ENCODE measurements at regions not wholly inside any gene's neighbourhood (a gene's known extent, or its start where the extent isn't known, plus 50 kb on each side); places are given as distances from the start of the nearest gene placed in this dataset.
"Not testable (repeated sequence)": the region's sequence is repeated elsewhere in the genome, so short reads cannot be mapped to it uniquely, and the experiment has no call there.

GRCh38 chr1:104136621-104137020 is 386.9 kb downstream of the AMY1C start:
- no peak overlapping the region for H3K4me3 ChIP-seq (ENCODE audit: low read depth, low read length)

- H3K4me3 ChIP-seq (ENCODE audit: low read depth, low read length), result no peak overlapping the region
These were observed 407.0 kb downstream of the AMY1C start for GRCh38 chr1:104156738-104157137.

- H3K4me3 ChIP-seq (ENCODE audit: low read depth, low read length), result no peak overlapping the region
These were observed 414.3 kb downstream of the AMY1C start for GRCh38 chr1:104163912-104164476.

- H3K4me3 ChIP-seq (ENCODE audit: low read depth, low read length), result no peak overlapping the region
These were observed 422.6 kb downstream of the AMY1C start for GRCh38 chr1:104172243-104172681.

GRCh38 chr1:104182251-104182650 is 432.6 kb downstream of the AMY1C start:
- H3K4me3 ChIP-seq (ENCODE audit: low read depth, low read length), result no peak overlapping the region

- no peak overlapping the region for H3K4me3 ChIP-seq (ENCODE audit: low read depth, low read length)
These were observed 439.5 kb downstream of the AMY1C start for GRCh38 chr1:104189207-104189606.

- no peak overlapping the region for H3K4me3 ChIP-seq (ENCODE audit: low read depth, low read length)
These were observed 441.1 kb downstream of the AMY1C start for GRCh38 chr1:104190821-104191220.

DNA sequence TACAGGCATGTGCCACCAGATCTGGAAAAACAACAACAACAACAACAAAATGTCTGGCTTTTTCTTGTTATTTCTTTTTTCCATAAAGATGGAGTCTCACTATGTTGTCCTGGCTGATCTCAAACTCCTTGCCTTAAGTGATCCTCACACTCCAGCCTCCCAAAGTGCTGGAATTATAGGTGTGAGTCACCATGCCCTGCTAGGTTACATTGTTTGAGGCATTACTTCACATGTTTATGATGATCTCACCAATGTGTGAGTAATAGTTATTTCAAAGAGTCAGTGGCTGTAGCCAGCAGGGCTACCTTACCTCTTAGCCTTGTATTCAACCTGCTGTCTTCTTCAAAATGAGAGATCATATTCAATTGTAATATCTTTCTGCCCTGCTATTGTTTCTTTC is 445.7 kb downstream of the AMY1C start:
- no peak overlapping the region for H3K4me3 ChIP-seq (ENCODE audit: low read depth, low read length)

- no peak overlapping the region for H3K4me3 ChIP-seq (ENCODE audit: low read depth, low read length)
These were observed 446.4 kb downstream of the AMY1C start for GRCh38 chr1:104196136-104196535.

DNA sequence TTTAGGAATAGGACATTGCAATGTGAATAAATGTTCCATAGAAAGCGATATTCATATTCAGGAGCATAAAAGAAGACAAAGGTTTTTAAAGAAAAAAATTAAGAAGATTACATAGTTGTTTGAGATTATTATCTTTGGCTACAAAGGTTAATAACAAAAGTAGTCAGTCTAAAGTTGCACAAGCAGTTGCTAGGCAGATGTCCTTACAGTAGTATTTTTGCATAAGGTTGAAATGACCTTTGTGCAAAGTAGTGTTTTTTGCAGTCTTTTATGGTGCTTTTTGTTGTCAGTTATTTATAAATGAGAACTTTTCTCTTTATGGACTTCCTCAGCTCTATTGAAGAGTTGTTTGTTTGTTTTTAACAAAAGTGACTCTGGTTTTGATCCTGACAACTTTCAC is 447.8 kb downstream of the AMY1C start:
- H3K4me3 ChIP-seq (ENCODE audit: low read depth, low read length), result no peak overlapping the region

DNA sequence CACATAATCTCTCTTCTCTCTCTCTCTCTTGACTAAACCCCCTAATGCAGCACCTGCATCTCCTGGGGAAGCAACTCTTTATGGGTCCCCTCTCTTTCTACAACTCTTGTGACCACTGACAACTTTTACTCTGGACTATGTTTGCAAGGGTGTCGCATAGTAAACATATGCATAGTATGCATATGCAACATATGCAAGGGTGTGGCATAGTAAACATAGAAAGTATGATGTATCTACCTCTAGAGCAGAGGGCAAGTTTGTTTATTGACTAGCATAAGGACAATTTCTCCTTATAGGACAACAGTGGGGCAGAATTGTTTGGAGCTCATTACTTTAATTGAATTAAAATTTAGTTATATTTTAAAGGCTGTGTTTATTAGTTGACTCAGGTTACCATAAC is 462.5 kb downstream of the AMY1C start:
- H3K4me3 ChIP-seq (ENCODE audit: low read depth, low read length), result no peak overlapping the region

DNA sequence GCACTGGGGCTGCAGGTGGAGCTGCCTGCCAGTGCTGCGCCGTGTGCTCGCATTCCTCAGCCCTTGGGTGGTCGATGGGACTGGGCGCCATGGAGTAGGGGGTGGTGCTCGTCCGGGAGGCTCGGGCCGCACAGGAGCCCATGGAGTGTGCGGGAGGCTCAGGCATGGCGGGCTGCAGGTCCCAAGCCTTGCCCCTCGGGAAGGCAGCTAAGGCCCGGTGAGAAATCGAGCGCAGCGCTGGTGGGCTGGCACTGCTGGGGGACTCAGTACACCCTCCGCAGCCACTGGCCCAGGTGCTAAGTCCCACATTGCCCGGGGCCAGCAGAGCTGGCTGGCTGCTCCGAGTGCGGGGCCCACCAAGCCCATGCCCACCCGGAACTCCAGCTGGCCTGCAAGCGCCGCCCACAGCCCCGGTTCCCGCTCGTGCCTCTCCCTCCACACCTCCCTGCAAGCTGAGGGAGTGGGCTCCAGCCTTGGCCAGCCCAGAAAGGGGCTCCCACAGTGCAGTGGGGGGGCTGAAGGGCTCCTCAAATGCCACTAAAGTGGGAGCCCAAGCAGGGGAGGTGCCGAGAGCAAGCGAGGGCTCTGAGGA is 467.8 kb downstream of the AMY1C start:
- H3K4me3 ChIP-seq (ENCODE audit: low read depth, low read length), result not testable (repeated sequence)

DNA sequence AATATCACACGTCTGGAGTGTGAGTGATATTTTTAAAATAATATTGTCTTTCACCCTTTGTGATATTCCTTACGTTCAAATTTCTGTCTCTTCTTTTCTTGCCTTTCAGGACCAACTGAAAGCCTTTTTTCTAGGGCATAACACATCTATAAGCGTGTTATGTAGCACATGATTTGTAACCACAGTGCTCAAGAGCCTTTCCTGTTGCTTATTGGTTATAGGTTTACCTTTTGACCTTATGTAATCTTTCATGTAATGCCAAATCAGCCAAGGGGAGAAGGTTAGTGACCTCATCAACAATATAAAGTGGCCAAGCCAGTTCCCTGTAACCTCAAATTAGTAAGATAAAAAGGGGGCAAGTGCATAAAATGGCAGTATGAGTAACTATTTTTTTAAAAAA is 480.2 kb downstream of the AMY1C start:
- no peak overlapping the region for H3K4me3 ChIP-seq (ENCODE audit: low read depth, low read length)

DNA sequence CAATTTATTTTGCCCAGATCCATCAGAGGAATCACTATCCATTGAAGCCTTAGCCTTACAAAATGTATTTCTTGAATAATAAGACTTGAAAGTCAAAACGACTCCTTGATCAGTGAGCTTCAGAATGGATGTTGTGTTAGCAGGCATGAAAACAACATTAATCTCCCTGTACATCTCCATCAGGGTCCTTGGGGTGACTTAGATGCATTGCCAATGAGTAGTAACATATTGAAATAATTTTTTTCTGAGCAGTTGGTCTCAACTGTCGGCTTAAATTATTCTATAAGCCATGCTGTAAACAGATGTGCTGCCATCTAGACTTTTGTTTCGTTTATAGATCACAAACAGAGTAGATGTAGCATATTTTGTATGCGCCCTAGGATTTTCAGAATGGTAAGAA is 482.0 kb downstream of the AMY1C start:
- no peak overlapping the region for H3K4me3 ChIP-seq (ENCODE audit: low read depth, low read length)

DNA sequence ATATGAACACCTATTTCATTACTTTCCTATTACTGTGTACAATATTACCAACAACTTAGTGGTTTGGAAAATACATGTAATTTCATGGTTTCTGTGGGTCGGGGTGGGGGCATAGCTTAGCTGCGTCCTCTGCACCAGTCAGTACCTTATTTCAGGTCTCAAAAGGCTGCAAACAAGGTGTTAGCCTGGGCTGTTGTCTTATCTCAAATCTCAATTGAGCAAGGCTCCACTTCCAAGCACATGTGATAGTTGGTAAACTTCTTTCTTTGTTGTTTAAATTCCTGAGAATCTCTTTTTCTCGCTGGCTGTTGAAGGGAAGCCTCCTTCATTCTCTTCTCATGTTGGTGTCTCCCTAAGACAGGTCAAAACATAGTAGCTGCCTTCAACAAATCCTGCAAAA is 485.4 kb downstream of the AMY1C start:
- no peak overlapping the region for H3K4me3 ChIP-seq (ENCODE audit: low read depth, low read length)

DNA sequence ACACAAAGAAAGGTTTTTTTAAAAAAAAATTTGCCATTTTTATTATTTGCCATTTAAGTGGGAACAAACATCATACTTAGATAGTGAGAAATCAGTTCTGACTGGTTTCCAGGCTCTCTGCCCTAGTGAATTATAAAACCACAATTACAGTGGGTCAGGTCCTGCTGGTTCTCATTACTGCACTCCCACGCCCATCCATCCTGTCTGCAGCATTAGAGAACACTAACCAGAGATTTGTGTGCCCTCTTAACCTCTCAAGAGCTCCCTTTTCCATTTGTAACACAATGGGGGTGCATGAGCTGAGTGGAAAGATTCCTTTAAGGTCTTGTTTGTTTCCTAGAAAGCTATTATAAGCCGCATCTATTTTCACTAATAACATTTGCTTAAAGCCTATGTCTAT is 489.3 kb downstream of the AMY1C start:
- no peak overlapping the region for H3K4me3 ChIP-seq (ENCODE audit: low read depth, low read length)

- H3K4me3 ChIP-seq (ENCODE audit: low read depth, low read length), result no peak overlapping the region
These were observed 498.7 kb downstream of the AMY1C start for GRCh38 chr1:104248385-104248784.

DNA sequence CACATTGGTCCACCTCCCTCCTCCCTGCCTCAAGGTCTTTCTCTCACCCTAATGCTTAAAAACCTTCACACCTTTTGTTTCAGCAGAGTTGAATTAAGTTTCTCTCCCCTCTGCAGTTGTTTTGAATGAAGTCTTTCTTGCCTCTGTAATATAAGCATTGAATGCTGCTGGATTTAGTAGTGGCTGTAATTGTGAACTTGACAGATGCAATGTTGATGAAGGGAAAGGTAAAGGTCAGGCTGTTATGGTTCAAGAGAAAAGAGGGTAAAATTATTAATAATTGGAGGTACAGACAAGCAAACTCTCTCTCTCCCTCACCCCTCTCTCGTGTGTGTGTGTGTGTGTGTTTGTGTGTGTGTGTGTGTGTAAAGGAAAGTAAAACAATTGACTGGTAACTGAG is 509.8 kb downstream of the AMY1C start:
- no peak overlapping the region for H3K4me3 ChIP-seq (ENCODE audit: low read depth, low read length)

DNA sequence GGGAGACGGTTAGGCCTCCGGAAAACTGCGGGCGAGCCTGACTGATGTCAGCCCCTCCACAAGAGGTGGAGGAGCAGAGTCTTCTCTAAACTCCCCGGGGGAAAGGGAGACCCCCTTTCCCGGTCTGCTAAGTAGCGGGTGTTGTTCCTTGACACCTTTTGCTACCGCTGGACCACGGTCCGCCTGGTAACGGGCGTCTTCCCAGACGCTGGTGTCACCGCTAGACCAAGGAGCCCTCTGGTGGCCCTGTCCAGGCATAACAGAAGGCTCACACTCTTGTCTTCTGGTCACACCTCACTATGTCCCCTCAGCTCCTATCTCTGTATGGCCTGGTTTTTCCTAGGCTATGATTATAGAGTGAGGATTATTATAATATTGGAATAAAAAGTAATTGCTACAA is 513.4 kb downstream of the AMY1C start:
- H3K4me3 ChIP-seq (ENCODE audit: low read depth, low read length), result not testable (repeated sequence)

DNA sequence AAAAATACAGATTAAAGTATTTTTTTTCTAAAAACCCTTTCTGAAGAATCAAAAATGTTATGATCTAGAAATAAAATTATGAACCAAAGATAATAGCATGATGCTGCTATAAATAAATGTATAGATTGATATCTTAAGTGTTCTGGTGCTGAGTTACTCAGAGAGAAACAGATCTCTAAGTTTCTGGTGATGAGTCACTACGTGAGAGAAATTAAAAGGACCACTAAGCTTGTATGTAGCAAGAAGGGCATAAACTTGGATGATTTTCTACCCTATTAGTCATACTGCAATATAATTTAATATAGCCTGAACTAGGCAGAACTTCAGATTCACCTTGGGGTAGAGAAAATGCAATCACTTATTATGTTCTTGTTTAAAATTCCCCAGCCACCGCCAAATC is 514.8 kb downstream of the AMY1C start:
- H3K4me3 ChIP-seq (ENCODE audit: low read depth, low read length), result no peak overlapping the region

DNA sequence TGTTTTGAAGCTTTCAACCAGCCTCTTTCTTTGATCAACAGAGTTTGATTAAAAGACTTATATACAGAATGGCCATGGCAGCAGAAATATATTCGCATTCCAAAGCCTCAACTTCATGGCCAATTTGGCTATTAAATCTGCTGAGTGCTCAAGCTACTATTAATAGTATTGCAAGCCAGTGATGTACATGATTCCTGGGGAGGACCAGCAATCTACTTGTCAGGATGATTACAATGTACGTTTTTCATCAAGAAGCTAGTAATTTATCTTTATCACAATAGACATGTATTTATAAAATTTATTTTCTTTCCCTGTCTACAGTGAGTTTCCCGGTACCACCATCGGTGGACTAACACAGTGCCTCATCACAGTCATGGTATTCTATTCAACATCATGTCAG is 515.5 kb downstream of the AMY1C start:
- H3K4me3 ChIP-seq (ENCODE audit: low read depth, low read length), result no peak overlapping the region

GRCh38 chr1:104266612-104267011 is 516.9 kb downstream of the AMY1C start:
- H3K4me3 ChIP-seq (ENCODE audit: low read depth, low read length), result no peak overlapping the region

- H3K4me3 ChIP-seq (ENCODE audit: low read depth, low read length), result not testable (repeated sequence)
These were observed 538.6 kb downstream of the AMY1C start for GRCh38 chr1:104288322-104288721.
